Epithelial cell of esophagus (primary cell): ENCODE measurements at regions not wholly inside any gene's neighbourhood (a gene's known extent, or its start where the extent isn't known, plus 50 kb on each side); places are given as distances from the start of the nearest gene placed in this dataset.

Experiments
- DNase-seq: peaks from one replicate; pipeline ENCODE4 v3.0.0; 2010; ENCODE audit warnings: low read depth
- H3K4me3 ChIP-seq: 2 replicates; pipeline ENCODE4 v1.5.1; 2011; ENCODE audit warnings: mild to moderate bottlenecking, low read length, control low read depth
- CTCF ChIP-seq: IDR thresholded peaks from 2 replicates; pipeline ENCODE4 v1.5.1; 2011; ENCODE audit warnings: low read depth, mild to moderate bottlenecking, low read length, control low read depth, inconsistent platforms; ENCODE audit not compliant: insufficient read depth; ENCODE audit errors: missing control alignments

- H3K4me3 ChIP-seq = no peak overlapping the region
- no peak for TF ChIP-seq CTCF
- DNase-seq = no peak
Measured at GRCh38 chr15:29429584-29429983, 160.0 kb upstream of the NSMCE3 start.

- TF ChIP-seq CTCF = no peak
- no peak for DNase-seq
- no peak overlapping the region for H3K4me3 ChIP-seq
Measured at GRCh38 chr15:29428925-29429573, 159.4 kb upstream of the NSMCE3 start.

DNA sequence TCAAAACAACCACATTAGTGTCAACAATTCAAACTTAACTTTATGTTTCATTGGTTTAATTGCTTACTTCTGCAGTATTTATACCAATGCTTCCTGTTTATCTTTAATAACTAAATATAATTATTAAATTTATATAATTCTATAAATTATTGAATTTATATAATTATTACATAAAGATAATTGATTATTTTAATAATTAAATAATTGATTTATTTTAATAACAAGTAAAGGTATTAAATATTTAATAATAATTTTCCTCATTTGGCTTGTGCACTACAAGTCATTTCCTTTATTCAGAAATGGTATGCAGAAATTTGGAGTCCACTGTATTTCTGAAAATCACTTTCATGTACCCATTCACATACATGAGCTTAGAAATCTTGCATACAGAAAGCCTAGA is 156.2 kb upstream of the NSMCE3 start:
- no peak for DNase-seq
- TF ChIP-seq CTCF = no peak
- H3K4me3 ChIP-seq = no peak overlapping the region

DNA sequence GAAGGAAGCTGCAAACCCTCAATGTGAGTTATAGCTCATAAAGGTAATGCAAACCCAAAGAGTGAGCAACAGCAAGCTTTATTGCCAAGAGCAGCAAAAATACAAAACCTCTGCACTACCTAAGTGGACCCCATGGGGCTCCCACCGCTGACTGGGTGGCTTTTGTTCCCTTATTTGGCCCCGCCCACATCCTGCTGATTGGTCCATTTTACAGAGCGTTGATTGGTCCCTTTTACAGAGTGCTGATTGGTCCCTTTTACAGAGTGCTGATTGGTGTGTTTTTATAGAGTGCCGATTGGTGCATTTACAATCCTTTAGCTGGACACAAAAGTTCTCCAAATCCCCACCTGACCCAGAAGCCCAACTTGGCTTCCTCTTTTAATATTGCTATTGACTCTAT is 154.5 kb upstream of the NSMCE3 start:
- no peak for TF ChIP-seq CTCF
- no peak overlapping the region for H3K4me3 ChIP-seq

DNA sequence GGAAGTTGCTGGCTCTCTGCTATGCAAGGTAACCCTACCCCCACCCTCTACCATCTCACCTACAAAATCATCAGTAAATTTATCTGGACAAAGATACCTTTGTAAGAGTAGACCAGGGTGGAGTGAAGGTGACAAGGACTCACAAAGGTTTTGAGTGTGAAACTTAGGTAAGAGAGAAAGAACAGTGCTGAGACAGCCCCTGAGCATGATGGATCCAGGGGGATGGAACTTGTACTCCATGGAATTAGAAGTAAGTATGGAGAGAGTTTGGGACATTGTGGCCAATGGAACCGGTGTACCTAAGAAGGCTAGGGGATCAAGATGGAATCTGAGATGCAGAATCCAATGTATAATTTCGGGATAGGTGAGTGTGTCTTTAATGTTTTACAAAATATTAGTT is 153.0 kb upstream of the NSMCE3 start:
- H3K4me3 ChIP-seq = no peak overlapping the region
- no peak for TF ChIP-seq CTCF
- no peak for DNase-seq

More for the DNA sequence above, 154.5 kb upstream of the NSMCE3 start:
- DNase-seq = no peak

GRCh38 chr15:29420188-29420587 is 150.6 kb upstream of the NSMCE3 start:
- H3K4me3 ChIP-seq = no peak overlapping the region
- no peak for TF ChIP-seq CTCF
- no peak for DNase-seq

DNA sequence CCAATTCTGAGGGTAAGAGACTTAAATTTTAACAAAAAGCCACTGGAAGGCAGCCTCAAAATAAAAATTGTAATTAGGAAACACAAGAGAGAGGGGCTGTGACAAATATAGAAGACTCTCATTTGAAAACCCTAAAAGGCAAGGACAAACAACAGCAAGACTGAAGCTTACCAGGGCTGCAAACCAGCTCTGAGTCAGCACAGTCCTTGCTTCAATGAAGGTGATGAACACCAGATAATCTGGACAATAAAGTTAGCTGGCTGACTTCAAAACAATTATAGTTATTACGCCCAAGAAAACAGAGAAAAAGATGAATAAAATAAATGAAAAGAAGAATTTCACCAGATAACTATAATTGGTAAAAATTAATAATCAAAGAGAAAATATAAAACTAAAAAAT is 149.3 kb upstream of the NSMCE3 start:
- no peak overlapping the region for H3K4me3 ChIP-seq
- no peak for TF ChIP-seq CTCF
- no peak for DNase-seq
